ENCODE measurements at regions not wholly inside any gene's neighbourhood (a gene's known extent, or its start where the extent isn't known, plus 50 kb on each side); places are given as distances from the start of the nearest gene placed in this dataset.

DNA sequence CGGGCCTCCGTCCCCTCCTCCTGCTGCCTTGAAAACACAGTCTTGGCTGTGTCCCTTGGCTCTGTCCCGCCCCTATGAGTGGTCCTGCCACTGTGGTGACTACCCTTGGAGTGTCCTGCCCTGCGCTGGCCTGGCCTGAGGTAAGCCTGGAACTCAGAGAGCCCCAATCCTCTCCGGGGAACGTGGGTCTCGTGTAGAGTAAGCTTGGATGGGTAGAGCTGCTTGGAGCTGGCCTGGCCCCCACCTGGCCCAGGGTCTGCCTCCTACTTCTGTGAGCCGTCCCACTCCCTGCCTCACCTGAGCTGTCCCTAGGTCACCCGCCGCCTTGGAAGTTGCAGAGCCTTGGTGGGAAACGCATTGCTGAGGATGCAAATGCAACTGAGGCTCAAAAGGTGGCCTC, 347.1 kb downstream of the CTTN start:
- TF ChIP-seq, protein P1, sequence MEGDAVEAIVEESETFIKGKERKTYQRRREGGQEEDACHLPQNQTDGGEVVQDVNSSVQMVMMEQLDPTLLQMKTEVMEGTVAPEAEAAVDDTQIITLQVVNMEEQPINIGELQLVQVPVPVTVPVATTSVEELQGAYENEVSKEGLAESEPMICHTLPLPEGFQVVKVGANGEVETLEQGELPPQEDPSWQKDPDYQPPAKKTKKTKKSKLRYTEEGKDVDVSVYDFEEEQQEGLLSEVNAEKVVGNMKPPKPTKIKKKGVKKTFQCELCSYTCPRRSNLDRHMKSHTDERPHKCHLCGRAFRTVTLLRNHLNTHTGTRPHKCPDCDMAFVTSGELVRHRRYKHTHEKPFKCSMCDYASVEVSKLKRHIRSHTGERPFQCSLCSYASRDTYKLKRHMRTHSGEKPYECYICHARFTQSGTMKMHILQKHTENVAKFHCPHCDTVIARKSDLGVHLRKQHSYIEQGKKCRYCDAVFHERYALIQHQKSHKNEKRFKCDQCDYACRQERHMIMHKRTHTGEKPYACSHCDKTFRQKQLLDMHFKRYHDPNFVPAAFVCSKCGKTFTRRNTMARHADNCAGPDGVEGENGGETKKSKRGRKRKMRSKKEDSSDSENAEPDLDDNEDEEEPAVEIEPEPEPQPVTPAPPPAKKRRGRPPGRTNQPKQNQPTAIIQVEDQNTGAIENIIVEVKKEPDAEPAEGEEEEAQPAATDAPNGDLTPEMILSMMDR (conservative IDR thresholded peaks at IDR 0.05 in 1 of 2, IDR thresholded peaks at IDR 0.05 in 1 of 2; ENCODE audit: low read depth in 1 of 2, low read length in 2 of 2): no peak
- no peak for TF ChIP-seq EZH2 (IDR thresholded peaks at IDR 0.05; ENCODE audit: low read length, missing control alignments)
- no peaks in the 10 kb centered on the region for H3K79me2 ChIP-seq (ENCODE audit: control insufficient read depth, insufficient read depth, low read length)
- H3K36me3 ChIP-seq (ENCODE audit: control insufficient read depth, insufficient read depth, low read length): no peaks in the 10 kb centered on the region
- no peak overlapping the region for H3K27ac ChIP-seq (ENCODE audit: insufficient read depth, low read length)
- H3K27me3 ChIP-seq (ENCODE audit: control insufficient read depth, insufficient read depth, low read length): no peaks in the 10 kb centered on the region
- H3K9me3 ChIP-seq (ENCODE audit: control insufficient read depth, insufficient read depth, low read depth, low read length): no peaks in the 10 kb centered on the region
- DNase-seq (ENCODE audit: low read depth in 2 of 2): no peak
- no peaks in the 10 kb centered on the region for H3K4me1 ChIP-seq (ENCODE audit: control insufficient read depth, extremely low read depth, insufficient read depth, low read length)
- no peak overlapping the region for H3K9ac ChIP-seq (ENCODE audit: insufficient read depth, low read length)
- no peak overlapping the region for H3K4me2 ChIP-seq (ENCODE audit: extremely low read depth, insufficient read depth, low read length)
- no peaks in the 10 kb centered on the region for H4K20me1 ChIP-seq (ENCODE audit: control insufficient read depth, extremely low read depth, insufficient read depth, low read length)
- no peak overlapping the region for H2AFZ ChIP-seq (ENCODE audit: low read length)
- no peak overlapping the region for H3K4me3 ChIP-seq (replicated peaks in 1 of 4; ENCODE audit: control extremely low read depth in 1 of 4, insufficient read depth in 1 of 4, low read depth in 3 of 4, low read length in 4 of 4)

DNA sequence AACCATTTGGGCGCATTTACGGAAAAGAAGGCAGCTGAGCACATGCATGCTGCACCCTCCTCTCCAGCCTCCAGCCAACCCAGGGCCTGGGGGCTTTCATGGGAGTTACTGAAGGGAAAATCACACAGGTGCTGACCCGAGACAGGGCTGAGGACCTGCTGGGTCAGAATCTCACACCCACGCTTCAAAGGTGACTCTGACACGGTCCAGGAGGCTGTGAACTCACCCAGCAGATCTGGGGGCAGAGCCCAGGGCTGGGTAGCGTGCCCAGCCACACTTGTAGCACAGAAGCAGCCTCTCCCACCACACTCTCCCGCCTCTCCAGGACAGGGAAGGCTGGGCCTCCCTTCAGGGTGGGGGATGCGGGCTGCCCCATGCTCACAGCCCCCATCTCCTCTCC, 347.6 kb downstream of the CTTN start:
- Histone ChIP-seq H3K27ac (ENCODE audit: insufficient read depth, low read length) (no peak overlapping the region), H3K4me2 (ENCODE audit: extremely low read depth, insufficient read depth, low read length) (no peak overlapping the region), H3K9me3 (ENCODE audit: control insufficient read depth, insufficient read depth, low read depth, low read length) (no peaks in the 10 kb centered on the region), H3K9ac (ENCODE audit: insufficient read depth, low read length) (no peak overlapping the region), H3K79me2 (ENCODE audit: control insufficient read depth, insufficient read depth, low read length) (no peaks in the 10 kb centered on the region), H3K27me3 (ENCODE audit: control insufficient read depth, insufficient read depth, low read length) (no peaks in the 10 kb centered on the region), H3K36me3 (ENCODE audit: control insufficient read depth, insufficient read depth, low read length) (no peaks in the 10 kb centered on the region), H4K20me1 (ENCODE audit: control insufficient read depth, extremely low read depth, insufficient read depth, low read length) (no peaks in the 10 kb centered on the region), H3K4me3 (replicated peaks in 1 of 4; ENCODE audit: control extremely low read depth in 1 of 4, insufficient read depth in 1 of 4, low read depth in 3 of 4, low read length in 4 of 4) (no peak overlapping the region), H2AFZ (ENCODE audit: low read length) (no peak overlapping the region), H3K4me1 (ENCODE audit: control insufficient read depth, extremely low read depth, insufficient read depth, low read length) (no peaks in the 10 kb centered on the region)
- no peak for DNase-seq (ENCODE audit: low read depth in 2 of 2)
- TF ChIP-seq EZH2 (IDR thresholded peaks at IDR 0.05; ENCODE audit: low read length, missing control alignments): no peak
- TF ChIP-seq, protein P1 (conservative IDR thresholded peaks at IDR 0.05 in 1 of 2, IDR thresholded peaks at IDR 0.05 in 1 of 2; ENCODE audit: low read depth in 1 of 2, low read length in 2 of 2): no peak

DNA sequence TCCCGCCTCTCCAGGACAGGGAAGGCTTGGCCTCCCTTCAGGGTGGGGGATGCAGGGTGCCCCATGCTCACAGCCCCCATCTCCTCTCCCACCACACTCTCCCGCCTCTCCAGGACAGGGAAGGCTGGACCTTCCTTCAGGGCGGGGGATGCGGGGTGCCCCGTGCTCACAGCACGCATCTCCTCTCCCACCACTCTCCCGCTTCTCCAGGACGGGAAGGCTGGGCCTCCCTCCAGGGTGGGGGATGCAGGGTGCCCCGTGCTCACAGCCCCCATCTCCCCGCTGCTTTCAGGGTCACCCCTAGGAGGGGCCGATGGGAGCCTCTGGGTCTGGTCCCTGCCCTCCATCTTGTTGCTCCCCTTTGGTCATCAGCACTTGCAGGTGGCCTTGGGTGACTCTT, 348.0 kb downstream of the CTTN start:
- Histone ChIP-seq H3K4me1 (ENCODE audit: control insufficient read depth, extremely low read depth, insufficient read depth, low read length) (no peaks in the 10 kb centered on the region), H3K9ac (ENCODE audit: insufficient read depth, low read length) (no peak overlapping the region), H3K4me2 (ENCODE audit: extremely low read depth, insufficient read depth, low read length) (no peak overlapping the region), H4K20me1 (ENCODE audit: control insufficient read depth, extremely low read depth, insufficient read depth, low read length) (no peaks in the 10 kb centered on the region), H3K4me3 (replicated peaks in 1 of 4; ENCODE audit: control extremely low read depth in 1 of 4, insufficient read depth in 1 of 4, low read depth in 3 of 4, low read length in 4 of 4) (no peak overlapping the region), H3K79me2 (ENCODE audit: control insufficient read depth, insufficient read depth, low read length) (no peaks in the 10 kb centered on the region), H2AFZ (ENCODE audit: low read length) (no peak overlapping the region), H3K36me3 (ENCODE audit: control insufficient read depth, insufficient read depth, low read length) (no peaks in the 10 kb centered on the region), H3K9me3 (ENCODE audit: control insufficient read depth, insufficient read depth, low read depth, low read length) (no peaks in the 10 kb centered on the region), H3K27ac (ENCODE audit: insufficient read depth, low read length) (no peak overlapping the region), H3K27me3 (ENCODE audit: control insufficient read depth, insufficient read depth, low read length) (no peaks in the 10 kb centered on the region)
- no peak for DNase-seq (ENCODE audit: low read depth in 2 of 2)
- no peak for TF ChIP-seq EZH2 (IDR thresholded peaks at IDR 0.05; ENCODE audit: low read length, missing control alignments)
- TF ChIP-seq, protein P1 (conservative IDR thresholded peaks at IDR 0.05 in 1 of 2, IDR thresholded peaks at IDR 0.05 in 1 of 2; ENCODE audit: low read depth in 1 of 2, low read length in 2 of 2): no peak
